ENCODE measurements at regions not wholly inside any gene's neighbourhood (a gene's known extent, or its start where the extent isn't known, plus 50 kb on each side); places are given as distances from the start of the nearest gene placed in this dataset.
A peak's percentile ranks its signal among the peaks of the same experiment; 100 is the strongest.

GRCh38 chr11:88043149-88043548 is 132.1 kb downstream of the RAB38 start:
- H2BK20ac ChIP-seq (ENCODE audit: low read length): no peak overlapping the region
- no peak overlapping the region for H2BK120ac ChIP-seq (replicated peaks; ENCODE audit: low read depth, low read length)
- H2BK12ac ChIP-seq (ENCODE audit: low read depth, low read length): no peak overlapping the region
- H3K4me3 ChIP-seq (ENCODE audit: extremely low read depth in 1 of 4, insufficient read depth in 2 of 4, low read depth in 3 of 4, low read length in 4 of 4): no peak overlapping the region
- no peaks in the 10 kb centered on the region for H3K9me3 ChIP-seq (ENCODE audit: insufficient read depth in 2 of 2, low read depth in 1 of 2, low read length in 1 of 2)
- no peak overlapping the region for H2BK5ac ChIP-seq (ENCODE audit: low read depth, low read length)
- no peak overlapping the region for H3K14ac ChIP-seq (ENCODE audit: insufficient read length)
- no peak overlapping the region for H3K56ac ChIP-seq (replicated peaks; ENCODE audit: insufficient read length, low read depth, low read length)
- H3K9ac ChIP-seq (replicated peaks in 1 of 4; ENCODE audit: extremely low read depth in 1 of 4, low read depth in 3 of 4, low read length in 3 of 4): no peak overlapping the region
- H3K79me2 ChIP-seq (ENCODE audit: control insufficient read depth in 1 of 2, insufficient read depth in 2 of 2, low read length in 2 of 2): no peaks in the 10 kb centered on the region
- no peaks in the 10 kb centered on the region for H3K27me3 ChIP-seq (replicated peaks in 1 of 4; ENCODE audit: control insufficient read depth in 3 of 4, extremely low read depth in 1 of 4, insufficient read depth in 3 of 4, low read length in 3 of 4)
- H4K20me1 ChIP-seq (replicated peaks in 1 of 2; ENCODE audit: control insufficient read depth in 1 of 2, insufficient read depth in 2 of 2, low read length in 2 of 2): no peaks in the 10 kb centered on the region
- no peaks in the 10 kb centered on the region for H3K36me3 ChIP-seq (ENCODE audit: control insufficient read depth in 2 of 4, insufficient read depth in 4 of 4, low read length in 3 of 4)
- H2AFZ ChIP-seq (ENCODE audit: low read length): peak overlapping the region; percentile 1; the same call in 1 of the 2 replicates
- no peak overlapping the region for H3K23ac ChIP-seq (ENCODE audit: insufficient read length)
- H3K79me1 ChIP-seq (ENCODE audit: low read depth, low read length): no peaks in the 10 kb centered on the region
- H3K18ac ChIP-seq (ENCODE audit: extremely low read depth, low read length): no peak overlapping the region
- POLR2A ChIA-PET (ENCODE audit: partially characterized antibody): no interaction called here
- H4K5ac ChIP-seq (ENCODE audit: insufficient read length, low read depth, low read length): no peak overlapping the region
- no peak overlapping the region for H3K27ac ChIP-seq (ENCODE audit: low read depth, low read length)
- H3K4ac ChIP-seq (replicated peaks; ENCODE audit: insufficient read length, low read depth, low read length): no peak overlapping the region
- H4K8ac ChIP-seq (ENCODE audit: extremely low read depth, insufficient read depth, low read length): no peak overlapping the region
- CTCF ChIA-PET (ENCODE audit: partially characterized antibody): interaction anchor here (2.4 kb wide), 1 partner anchor 27 kb away, joined by 10 read pairs; no protein-coding TSS in a partner anchor
- no peaks in the 10 kb centered on the region for H3K23me2 ChIP-seq (ENCODE audit: low read depth, low read length)
- no peak overlapping the region for H3K4me2 ChIP-seq (ENCODE audit: insufficient read depth in 1 of 2, low read depth in 2 of 2, low read length in 2 of 2)
- no peak for TF ChIP-seq CBX5 (IDR thresholded peaks at IDR 0.05; ENCODE audit: low read depth, low read length)
- no peak for TF ChIP-seq SAP30 (IDR thresholded peaks at IDR 0.05; ENCODE audit: insufficient read depth, insufficient replicate concordance, low read length)
- no peak for TF ChIP-seq CREB1 (IDR thresholded peaks at IDR 0.05)
- no peak for TF ChIP-seq ASH2L (IDR thresholded peaks at IDR 0.05; ENCODE audit: low read length)
- no peak for TF ChIP-seq EGR1 (IDR thresholded peaks at IDR 0.05; ENCODE audit: borderline replicate concordance, low read depth, low read length)
- TF ChIP-seq JUN (IDR thresholded peaks at IDR 0.05; ENCODE audit: low read depth, low read length): no peak
- TF ChIP-seq CTBP2 (IDR thresholded peaks at IDR 0.05; ENCODE audit: borderline replicate concordance, insufficient read depth, insufficient read length, low read length): no peak
- no peak for TF ChIP-seq BACH1 (IDR thresholded peaks at IDR 0.05; ENCODE audit: low read length)
- no peak for TF ChIP-seq TCF12 (IDR thresholded peaks at IDR 0.05; ENCODE audit: low read depth, low read length)
- no peak for TF ChIP-seq BCL11A (IDR thresholded peaks at IDR 0.05; ENCODE audit: low read depth in 2 of 2, low read length in 2 of 2)
- TF ChIP-seq TAF1 (IDR thresholded peaks at IDR 0.05; ENCODE audit: low read depth, low read length): no peak
- TF ChIP-seq JUND (IDR thresholded peaks at IDR 0.05; ENCODE audit: low read length): no peak
- TF ChIP-seq RBBP5 (IDR thresholded peaks at IDR 0.05; ENCODE audit: borderline replicate concordance, low read depth, low read length): no peak
- no peak for TF ChIP-seq SP4 (IDR thresholded peaks at IDR 0.05; ENCODE audit: low read length)
- no peak for TF ChIP-seq NRF1 (IDR thresholded peaks at IDR 0.05; ENCODE audit: low read depth, low read length)
- DNase-seq (ENCODE audit: low read depth in 1 of 2, low spot score in 2 of 2) (no peak), FAIRE-seq (no peak)
- no peak overlapping the region for H2AK5ac ChIP-seq (ENCODE audit: low read depth, low read length)
- peaks cover 0 to 11% (median 4%) of the 10 kb centered on the region in 4 experiments; a peak in 5 of 7 replicates for H3K4me1 ChIP-seq (replicated peaks in 1 of 4; ENCODE audit: control insufficient read depth in 3 of 4, insufficient read depth in 4 of 4, low read length in 3 of 4)
- H4K91ac ChIP-seq (replicated peaks; ENCODE audit: insufficient read length, low read length): no peak overlapping the region
- 58% methylated on average over 3 of the region's 3 CpGs; no CpG with 5 or more reads in 1 of the 2 experiments for WGBS, 2 experiments (ENCODE audit: extremely low coverage in 1 of 2, insufficient coverage in 1 of 2, insufficient read length in 1 of 2, insufficient replicate concordance in 2 of 2, low coverage in 1 of 2, low lambda C conversion rate in 2 of 2, missing lambda C conversion rate in 1 of 2)
- no peak overlapping the region for H2BK15ac ChIP-seq (ENCODE audit: low read length)
